ENCODE measurements at regions not wholly inside any gene's neighbourhood (a gene's known extent, or its start where the extent isn't known, plus 50 kb on each side); places are given as distances from the start of the nearest gene placed in this dataset.

GRCh38 chr5:92126182-92126581 lies 743.1 kb upstream of the ARRDC3 start:
- intact Hi-C loops (cut with micrococcal nuclease; ENCODE audit: unreplicated experiment): no loop called here
- TF ChIP-seq CTCF (conservative IDR thresholded peaks at IDR 0.05; ENCODE audit: low read length) (no peak), EZH2phosphoT487 (IDR thresholded peaks at IDR 0.05; ENCODE audit: borderline replicate concordance, low read depth, low read length) (no peak)
- no peak overlapping the region for H2AFZ ChIP-seq (ENCODE audit: low read length)
- no peak overlapping the region for H3K4me2 ChIP-seq (ENCODE audit: low read length)
- BruUV-seq (replicated peaks): no TSS peak
- no peaks in the 10 kb centered on the region for H3K79me2 ChIP-seq (ENCODE audit: insufficient read depth, low read depth, low read length)
- ChIA-PET CTCF (ENCODE audit: unreplicated experiment) (no interaction called here), POLR2A (interaction anchor here (0.7 kb wide), 2 partner anchors 462 to 708 kb away, joined by 3 read pairs; no protein-coding TSS in a partner anchor)
- no peaks in the 10 kb centered on the region for H4K20me1 ChIP-seq (ENCODE audit: insufficient read depth, low read length)
- no peaks in the 10 kb centered on the region for H3K36me3 ChIP-seq (ENCODE audit: insufficient read depth, low read length)
- no peak overlapping the region for H3K4me3 ChIP-seq (ENCODE audit: low read depth, low read length, poor library complexity, severe bottlenecking)
- no peaks in the 10 kb centered on the region for H3K9me3 ChIP-seq (ENCODE audit: low read length)
- H3K4me1 ChIP-seq (ENCODE audit: insufficient read depth, low read length, poor library complexity, severe bottlenecking): no peaks in the 10 kb centered on the region
- no peak for DNase-seq (ENCODE audit: low spot score)
- no peak overlapping the region for H3K27ac ChIP-seq (ENCODE audit: low read depth, low read length, poor library complexity, severe bottlenecking)
- H3K9me2 ChIP-seq (ENCODE audit: insufficient read depth, low read length): no peaks in the 10 kb centered on the region

- Histone ChIP-seq H3K9me2 (ENCODE audit: insufficient read depth, low read length) (no peaks in the 10 kb centered on the region), H3K4me1 (ENCODE audit: insufficient read depth, low read length, poor library complexity, severe bottlenecking) (no peaks in the 10 kb centered on the region), H3K36me3 (ENCODE audit: insufficient read depth, low read length) (no peaks in the 10 kb centered on the region), H2AFZ (ENCODE audit: low read length) (no peak overlapping the region), H3K9me3 (ENCODE audit: low read length) (no peaks in the 10 kb centered on the region), H3K27ac (ENCODE audit: low read depth, low read length, poor library complexity, severe bottlenecking) (no peak overlapping the region), H3K4me3 (ENCODE audit: low read depth, low read length, poor library complexity, severe bottlenecking) (no peak overlapping the region), H3K79me2 (ENCODE audit: insufficient read depth, low read depth, low read length) (no peaks in the 10 kb centered on the region), H4K20me1 (ENCODE audit: insufficient read depth, low read length) (no peaks in the 10 kb centered on the region), H3K4me2 (ENCODE audit: low read length) (no peak overlapping the region)
- CTCF ChIA-PET (ENCODE audit: unreplicated experiment): no interaction called here
- TF ChIP-seq CTCF (conservative IDR thresholded peaks at IDR 0.05; ENCODE audit: low read length) (no peak), EZH2phosphoT487 (IDR thresholded peaks at IDR 0.05; ENCODE audit: borderline replicate concordance, low read depth, low read length) (no peak)
- BruUV-seq (replicated peaks): no TSS peak
- intact Hi-C loops (cut with micrococcal nuclease; ENCODE audit: unreplicated experiment): no loop called here
- POLR2A ChIA-PET: no interaction called here
- no peak for DNase-seq (ENCODE audit: low spot score)
Observed at GRCh38 chr5:92119110-92119509, 736.0 kb upstream of the ARRDC3 start.

- intact Hi-C loops (cut with micrococcal nuclease; ENCODE audit: unreplicated experiment): no loop called here
- no peak overlapping the region for H2AFZ ChIP-seq (ENCODE audit: low read length)
- H3K79me2 ChIP-seq (ENCODE audit: insufficient read depth, low read depth, low read length): no peaks in the 10 kb centered on the region
- H3K4me3 ChIP-seq (ENCODE audit: low read depth, low read length, poor library complexity, severe bottlenecking): no peak overlapping the region
- no peaks in the 10 kb centered on the region for H4K20me1 ChIP-seq (ENCODE audit: insufficient read depth, low read length)
- no peaks in the 10 kb centered on the region for H3K9me3 ChIP-seq (ENCODE audit: low read length)
- no peaks in the 10 kb centered on the region for H3K9me2 ChIP-seq (ENCODE audit: insufficient read depth, low read length)
- no peak overlapping the region for H3K27ac ChIP-seq (ENCODE audit: low read depth, low read length, poor library complexity, severe bottlenecking)
- no TSS peak for BruUV-seq (replicated peaks)
- ChIA-PET CTCF (ENCODE audit: unreplicated experiment) (no interaction called here), POLR2A (no interaction called here)
- H3K4me1 ChIP-seq (ENCODE audit: insufficient read depth, low read length, poor library complexity, severe bottlenecking): no peaks in the 10 kb centered on the region
- TF ChIP-seq EZH2phosphoT487 (IDR thresholded peaks at IDR 0.05; ENCODE audit: borderline replicate concordance, low read depth, low read length): no peak
- no peak for TF ChIP-seq CTCF (conservative IDR thresholded peaks at IDR 0.05; ENCODE audit: low read length)
- DNase-seq (ENCODE audit: low spot score): no peak
- no peaks in the 10 kb centered on the region for H3K36me3 ChIP-seq (ENCODE audit: insufficient read depth, low read length)
- no peak overlapping the region for H3K4me2 ChIP-seq (ENCODE audit: low read length)
Observed at GRCh38 chr5:92106808-92107207, 723.7 kb upstream of the ARRDC3 start.

Measured in OCI-LY7 (cell line).